Skeletal muscle tissue (tissue), 3 donors: ENCODE measurements at regions not wholly inside any gene's neighbourhood (a gene's known extent, or its start where the extent isn't known, plus 50 kb on each side); places are given as distances from the start of the nearest gene placed in this dataset.

Experiments
- H3K27ac ChIP-seq: one replicate; pipeline ENCODE4 v1.7.0; 2013; ENCODE audit warnings: mild to moderate bottlenecking, low read depth, low read length, inconsistent platforms
- H3K27me3 ChIP-seq, 3 donors: one replicate each; pipeline ENCODE4 v1.7.0; 2013; ENCODE audit warnings: low read length in 3 of 3; ENCODE audit not compliant: control insufficient read depth in 3 of 3, insufficient read depth in 3 of 3
- H3K36me3 ChIP-seq, 3 donors: one replicate each; pipeline ENCODE4 v1.7.0; 2013; ENCODE audit warnings: low read length in 3 of 3; ENCODE audit not compliant: control insufficient read depth in 3 of 3, insufficient read depth in 3 of 3
- H3K4me1 ChIP-seq, 3 donors: one replicate each; pipeline ENCODE4 v1.7.0; 2013; ENCODE audit warnings: low read length in 3 of 3, mild to moderate bottlenecking in 3 of 3; ENCODE audit not compliant: control insufficient read depth in 3 of 3, insufficient read depth in 3 of 3
- H3K4me3 ChIP-seq, 3 donors: one replicate each; pipeline ENCODE4 v1.7.0; 2013; ENCODE audit warnings: low read length in 3 of 3
- H3K9ac ChIP-seq, 3 donors: one replicate each; pipeline ENCODE4 v1.7.0; 2013; ENCODE audit warnings: low read length in 3 of 3, mild to moderate bottlenecking in 3 of 3, moderate library complexity in 2 of 3, low read depth in 1 of 3
- H3K9me3 ChIP-seq, 3 donors: one replicate each; pipeline ENCODE4 v1.7.0; 2013; ENCODE audit warnings: low read length in 3 of 3; ENCODE audit not compliant: control insufficient read depth in 3 of 3
- donor health status: Osteomylitis.

DNA sequence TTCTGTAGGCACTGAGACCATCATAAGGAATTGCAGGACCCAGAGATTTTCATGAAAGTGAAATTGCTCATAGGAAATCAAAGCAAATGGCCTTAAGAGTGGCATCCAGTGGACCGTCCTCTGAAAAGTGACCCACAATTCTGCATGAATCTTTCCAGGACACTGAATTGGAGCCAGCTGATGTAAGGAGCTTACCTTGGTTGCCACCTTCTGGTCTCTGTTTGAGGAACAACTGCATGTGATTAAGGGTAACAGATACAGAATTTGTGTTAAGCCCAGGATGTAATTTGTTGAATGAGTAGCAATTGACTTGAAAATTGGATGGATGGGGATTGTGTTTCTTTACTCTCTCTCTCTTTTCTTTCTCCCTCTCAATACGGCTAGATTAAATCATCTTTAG is 49.9 kb upstream of the GAS1 start:
- H3K27ac ChIP-seq, result no peak overlapping the region
- H3K36me3 ChIP-seq, result no peaks in the 10 kb centered on the region
- peaks cover 0 to 3% (median 0%) of the 10 kb centered on the region in 3 donors for H3K9me3 ChIP-seq
- no peaks in the 10 kb centered on the region for H3K27me3 ChIP-seq
- H3K4me3 ChIP-seq, result no peak overlapping the region
- no peaks in the 10 kb centered on the region for H3K4me1 ChIP-seq
- H3K9ac ChIP-seq, result no peak overlapping the region

DNA sequence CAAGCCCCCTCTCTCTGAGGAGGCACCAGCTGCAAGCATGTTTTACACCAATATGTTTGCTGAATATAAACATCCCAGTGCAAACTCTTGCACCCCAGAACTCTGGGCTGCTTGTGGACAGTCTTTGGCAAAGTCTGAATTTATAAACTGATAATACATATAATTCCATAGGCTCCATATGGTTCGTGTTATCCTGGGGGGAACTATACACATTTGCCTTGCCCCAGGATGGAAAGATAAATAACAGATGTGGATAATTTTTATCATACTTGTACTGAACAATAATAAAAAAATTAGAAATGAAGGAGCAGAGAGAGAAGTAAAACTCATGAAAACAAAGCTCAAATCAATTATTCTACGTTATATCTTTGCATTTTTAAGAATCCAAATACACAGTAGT is 50.6 kb upstream of the GAS1 start:
- Histone ChIP-seq H3K4me3 (no peak overlapping the region), H3K4me1 (no peaks in the 10 kb centered on the region), H3K9me3 (peaks cover 0 to 3% (median 0%) of the 10 kb centered on the region in 3 donors), H3K27ac (no peak overlapping the region), H3K36me3 (no peaks in the 10 kb centered on the region), H3K27me3 (no peaks in the 10 kb centered on the region), H3K9ac (no peak overlapping the region)

DNA sequence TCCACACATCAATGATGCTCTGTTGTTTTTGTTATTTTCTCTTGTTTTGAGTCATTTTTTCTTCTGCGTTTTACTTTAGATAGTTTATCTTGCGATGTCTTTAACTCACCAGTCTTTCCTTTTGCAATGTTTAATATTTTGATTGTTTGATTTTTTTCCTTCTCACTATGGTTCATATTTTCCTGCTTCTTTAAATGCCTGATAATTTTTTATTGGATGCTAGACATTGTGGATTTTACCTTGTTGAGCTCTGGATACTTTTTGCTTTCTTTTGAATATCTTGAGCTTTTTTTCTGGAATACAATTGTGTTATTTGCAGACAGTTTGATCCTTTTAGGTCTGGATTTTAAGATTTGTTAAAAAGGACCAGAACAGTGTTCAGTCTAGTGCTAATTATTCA is 55.2 kb upstream of the GAS1 start:
- no peak overlapping the region for H3K9ac ChIP-seq
- no peak overlapping the region for H3K27ac ChIP-seq
- H3K9me3 ChIP-seq, result peaks cover 0 to 3% (median 0%) of the 10 kb centered on the region in 3 donors
- H3K4me3 ChIP-seq, result no peak overlapping the region
- H3K4me1 ChIP-seq, result no peaks in the 10 kb centered on the region
- H3K36me3 ChIP-seq, result no peaks in the 10 kb centered on the region
- H3K27me3 ChIP-seq, result no peaks in the 10 kb centered on the region

DNA sequence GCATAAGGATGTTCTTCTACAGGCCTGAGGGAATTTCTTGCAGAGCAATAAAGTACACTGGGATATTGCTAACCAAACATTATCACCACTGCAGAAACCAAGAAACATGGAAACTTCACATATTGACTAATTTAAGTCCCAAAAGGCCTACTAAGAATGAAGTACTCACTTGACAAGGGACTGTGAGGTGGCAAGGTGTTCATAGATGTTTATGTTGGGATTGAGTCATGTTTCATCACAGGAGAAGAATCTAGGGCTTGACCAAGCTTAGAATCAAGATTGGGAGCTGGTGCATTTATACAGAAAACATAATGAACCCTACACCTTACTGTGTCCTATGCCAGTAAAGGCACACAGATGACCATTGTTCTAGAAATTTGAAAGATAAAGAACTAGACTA is 56.7 kb upstream of the GAS1 start:
- no peak overlapping the region for H3K27ac ChIP-seq
- H3K9ac ChIP-seq, result no peak overlapping the region
- peaks cover 0 to 3% (median 0%) of the 10 kb centered on the region in 3 donors for H3K9me3 ChIP-seq
- H3K36me3 ChIP-seq, result no peaks in the 10 kb centered on the region
- H3K4me3 ChIP-seq, result no peak overlapping the region
- H3K27me3 ChIP-seq, result no peaks in the 10 kb centered on the region
- H3K4me1 ChIP-seq, result no peaks in the 10 kb centered on the region

DNA sequence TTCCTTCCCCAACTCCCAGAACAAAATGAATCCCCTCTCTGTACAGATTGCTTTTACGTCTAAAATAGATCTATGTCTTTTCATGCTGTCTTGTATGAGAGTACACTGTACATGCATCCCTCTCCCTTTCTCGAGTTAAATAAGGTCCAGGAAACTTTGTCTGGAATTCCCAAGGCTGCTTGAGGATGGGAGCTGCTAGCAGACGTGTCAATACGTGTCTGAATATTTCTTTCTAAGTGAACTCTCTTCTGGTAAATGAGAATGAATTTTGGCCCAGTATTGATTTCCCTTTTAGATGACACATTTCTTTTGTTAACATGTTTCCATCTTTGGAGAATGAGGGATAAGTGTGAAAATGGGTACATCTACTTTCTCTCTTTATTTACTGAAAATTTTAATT is 59.6 kb upstream of the GAS1 start:
- no peaks in the 10 kb centered on the region for H3K27me3 ChIP-seq
- H3K9me3 ChIP-seq, result no peaks in the 10 kb centered on the region
- no peaks in the 10 kb centered on the region for H3K4me1 ChIP-seq
- no peak overlapping the region for H3K4me3 ChIP-seq
- H3K27ac ChIP-seq, result no peak overlapping the region
- H3K9ac ChIP-seq, result no peak overlapping the region
- no peaks in the 10 kb centered on the region for H3K36me3 ChIP-seq

DNA sequence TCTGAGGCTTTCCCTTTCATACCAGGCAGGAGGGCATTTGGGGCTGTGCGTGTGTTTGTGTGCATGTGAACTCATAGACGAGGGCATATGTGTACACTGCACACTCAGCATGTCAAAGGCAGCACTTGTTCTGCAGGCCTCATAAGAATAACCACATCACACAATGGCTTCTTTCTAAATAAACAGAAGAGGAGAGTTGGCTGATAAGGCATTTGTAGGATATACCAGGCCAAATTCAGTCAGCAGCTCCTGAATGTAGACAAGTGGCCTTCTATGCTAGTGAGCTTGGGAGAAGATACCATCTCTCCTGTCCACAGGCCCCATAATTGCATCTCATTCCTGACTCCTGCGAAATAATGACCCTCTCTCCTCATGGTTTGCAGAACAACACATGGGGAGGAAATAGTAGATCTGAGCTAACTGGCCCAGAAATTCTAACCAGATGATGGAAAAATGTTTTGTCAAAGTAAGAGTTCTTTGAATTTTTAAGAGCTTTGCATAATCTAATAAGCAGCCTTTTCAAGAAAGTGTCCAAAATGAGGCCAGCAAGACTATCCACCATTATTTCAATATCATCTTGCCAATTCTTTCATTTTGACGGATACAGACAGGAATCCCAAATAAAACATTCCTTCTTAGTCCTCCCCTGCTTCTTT is 60.5 kb upstream of the GAS1 start:
- H3K4me3 ChIP-seq, result no peak overlapping the region
- no peak overlapping the region for H3K9ac ChIP-seq
- no peaks in the 10 kb centered on the region for H3K9me3 ChIP-seq
- no peaks in the 10 kb centered on the region for H3K36me3 ChIP-seq
- H3K27ac ChIP-seq, result no peak overlapping the region
- no peaks in the 10 kb centered on the region for H3K4me1 ChIP-seq
- no peaks in the 10 kb centered on the region for H3K27me3 ChIP-seq

DNA sequence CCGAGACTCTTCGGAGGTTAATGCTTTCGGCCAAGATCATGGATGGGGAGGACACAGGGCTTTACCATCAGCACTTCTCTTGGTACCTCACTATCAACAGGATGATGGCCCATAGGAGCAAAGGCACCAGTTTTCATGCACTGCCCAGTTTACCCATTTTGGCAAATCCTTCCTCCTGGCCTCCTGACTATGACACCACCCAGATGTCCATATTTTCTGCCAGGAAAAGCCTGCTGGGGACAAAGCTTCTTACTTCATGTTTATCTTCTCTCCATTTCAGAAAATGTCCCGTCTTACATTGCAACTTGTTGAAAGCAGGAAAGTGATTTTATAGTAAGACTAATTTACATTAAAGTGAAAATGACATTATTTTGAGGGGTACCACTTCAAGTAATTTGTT is 61.4 kb upstream of the GAS1 start:
- Histone ChIP-seq H3K4me1 (no peaks in the 10 kb centered on the region), H3K9ac (no peak overlapping the region), H3K27ac (no peak overlapping the region), H3K9me3 (no peaks in the 10 kb centered on the region), H3K4me3 (no peak overlapping the region), H3K36me3 (no peaks in the 10 kb centered on the region), H3K27me3 (no peaks in the 10 kb centered on the region)

DNA sequence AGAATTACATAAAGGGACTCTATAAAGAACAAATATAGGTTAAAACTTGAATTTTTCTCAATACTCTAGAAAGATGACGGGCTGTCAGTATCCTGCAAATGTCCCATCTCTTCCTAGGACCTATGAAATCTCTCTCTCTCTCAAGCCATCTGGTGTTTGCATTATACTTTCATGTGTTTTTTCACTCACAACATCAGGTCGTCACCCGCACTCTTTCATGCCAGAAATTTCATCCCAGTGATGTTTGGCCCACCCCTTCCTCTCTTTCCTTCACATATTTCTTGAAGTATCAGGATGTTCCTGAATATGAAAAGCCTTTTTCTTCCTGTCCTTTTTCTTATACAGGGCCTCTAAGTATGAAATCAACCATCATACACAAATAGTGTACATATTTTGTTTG is 63.3 kb upstream of the GAS1 start:
- Histone ChIP-seq H3K27me3 (no peaks in the 10 kb centered on the region), H3K9ac (no peak overlapping the region), H3K36me3 (no peaks in the 10 kb centered on the region), H3K9me3 (no peaks in the 10 kb centered on the region), H3K4me3 (no peak overlapping the region), H3K4me1 (no peaks in the 10 kb centered on the region), H3K27ac (no peak overlapping the region)

DNA sequence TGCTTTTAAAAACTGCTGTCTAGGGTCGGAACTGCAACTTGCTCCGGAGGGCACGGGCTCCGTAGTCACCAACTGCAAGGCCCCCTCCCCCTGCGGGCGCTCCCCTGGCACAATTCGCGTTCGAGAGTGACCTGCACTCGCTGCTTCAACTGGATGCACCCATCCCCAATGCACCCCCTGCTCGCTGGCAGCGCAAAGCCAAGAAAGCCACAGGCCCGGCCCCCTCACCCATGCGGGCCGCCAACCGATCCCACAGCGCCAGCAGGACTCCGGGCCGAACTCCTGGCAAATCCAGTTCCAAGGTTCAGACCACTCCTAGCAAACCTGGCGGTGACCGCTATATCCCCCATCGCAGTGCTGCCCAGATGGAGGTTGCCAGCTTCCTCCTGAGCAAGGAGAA is 64.2 kb upstream of the GAS1 start:
- H3K27ac ChIP-seq, result no peak overlapping the region
- no peak overlapping the region for H3K9ac ChIP-seq

DNA sequence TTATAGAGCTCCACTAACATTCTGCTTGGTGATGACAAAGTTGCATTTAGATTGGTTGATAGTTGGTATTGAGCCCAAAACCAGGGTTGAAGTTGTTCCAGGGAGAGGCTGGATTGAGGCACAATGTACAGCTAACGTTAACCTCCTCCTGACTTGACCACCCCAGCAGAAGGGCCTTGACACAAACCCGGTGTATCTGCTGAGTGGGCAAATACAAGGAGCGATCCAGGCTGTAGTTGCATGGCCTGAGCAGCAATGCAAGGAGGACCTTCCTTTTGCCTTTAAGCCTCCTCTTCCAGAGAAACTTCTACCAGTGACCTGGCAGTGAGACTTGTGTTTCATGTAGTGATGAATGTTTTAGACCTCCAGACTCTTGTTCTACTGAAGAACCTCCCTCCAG is 66.2 kb upstream of the GAS1 start:
- Histone ChIP-seq H3K27me3 (no peaks in the 10 kb centered on the region), H3K27ac (no peak overlapping the region), H3K4me3 (no peak overlapping the region), H3K9me3 (no peaks in the 10 kb centered on the region), H3K4me1 (no peaks in the 10 kb centered on the region), H3K9ac (no peak overlapping the region), H3K36me3 (no peaks in the 10 kb centered on the region)

More for the DNA sequence above, 64.2 kb upstream of the GAS1 start:
- Histone ChIP-seq H3K27me3 (no peaks in the 10 kb centered on the region), H3K4me1 (no peaks in the 10 kb centered on the region), H3K36me3 (no peaks in the 10 kb centered on the region), H3K9me3 (no peaks in the 10 kb centered on the region), H3K4me3 (no peak overlapping the region)

DNA sequence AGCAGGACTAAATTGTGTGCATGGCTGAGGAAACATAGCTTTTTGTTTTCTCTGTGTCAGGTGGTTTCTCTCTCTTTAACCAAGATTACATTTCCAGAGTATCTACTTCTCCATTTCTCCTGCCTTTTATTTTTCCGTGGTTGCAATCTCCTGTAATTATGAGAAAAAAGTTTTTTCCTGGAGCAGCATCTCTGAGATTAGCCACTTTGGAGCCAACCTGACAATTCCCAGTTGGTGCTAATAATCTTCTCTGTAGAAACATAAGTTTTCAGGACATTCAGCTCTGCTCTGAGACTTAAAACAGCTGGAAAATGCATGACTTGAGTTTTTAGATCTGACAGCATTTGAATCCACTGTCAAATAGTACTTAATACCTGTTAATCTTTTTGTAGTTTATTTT is 67.1 kb upstream of the GAS1 start:
- H3K4me1 ChIP-seq, result no peaks in the 10 kb centered on the region
- no peak overlapping the region for H3K9ac ChIP-seq
- no peak overlapping the region for H3K27ac ChIP-seq
- no peak overlapping the region for H3K4me3 ChIP-seq
- H3K9me3 ChIP-seq, result no peaks in the 10 kb centered on the region
- no peaks in the 10 kb centered on the region for H3K27me3 ChIP-seq
- no peaks in the 10 kb centered on the region for H3K36me3 ChIP-seq
